ENCODE measurements at regions not wholly inside any gene's neighbourhood (a gene's known extent, or its start where the extent isn't known, plus 50 kb on each side); places are given as distances from the start of the nearest gene placed in this dataset.

GRCh38 chr20:57970116-57970515 lies 258.3 kb downstream of the ANKRD60 start:
- no peak for DNase-seq (ENCODE audit: low spot score)
- Mint-ChIP-seq H3K36me3 (ENCODE audit: low read depth) (no peaks in the 10 kb centered on the region), H3K27me3 (ENCODE audit: insufficient read depth) (peaks cover 6% of the 10 kb centered on the region), H3K27ac (no peak overlapping the region), H3K4me3 (no peak overlapping the region), H3K9me3 (no peaks in the 10 kb centered on the region), H3K4me1 (ENCODE audit: low read depth) (no peaks in the 10 kb centered on the region)
- intact Hi-C loops (cut with micrococcal nuclease), result no loop called here

- no peaks in the 10 kb centered on the region for H3K4me1 Mint-ChIP-seq (ENCODE audit: low read depth)
- no peak for DNase-seq (ENCODE audit: low spot score)
- H3K9me3 Mint-ChIP-seq, result no peaks in the 10 kb centered on the region
- intact Hi-C loops (cut with micrococcal nuclease), result no loop called here
- H3K36me3 Mint-ChIP-seq (ENCODE audit: low read depth), result no peaks in the 10 kb centered on the region
- no peak overlapping the region for H3K27ac Mint-ChIP-seq
- peaks cover 7% of the 10 kb centered on the region for H3K27me3 Mint-ChIP-seq (ENCODE audit: insufficient read depth)
- no peak overlapping the region for H3K4me3 Mint-ChIP-seq
Observed at GRCh38 chr20:57968120-57968519, 258.3 kb upstream of the PMEPA1 start.

- H3K9me3 Mint-ChIP-seq, result no peaks in the 10 kb centered on the region
- H3K27ac Mint-ChIP-seq, result no peak overlapping the region
- no peak for DNase-seq (ENCODE audit: low spot score)
- no peak overlapping the region for H3K4me3 Mint-ChIP-seq
- no peaks in the 10 kb centered on the region for H3K4me1 Mint-ChIP-seq (ENCODE audit: low read depth)
- intact Hi-C loops (cut with micrococcal nuclease), result no loop called here
- H3K36me3 Mint-ChIP-seq (ENCODE audit: low read depth), result no peaks in the 10 kb centered on the region
- H3K27me3 Mint-ChIP-seq (ENCODE audit: insufficient read depth), result peaks cover 7% of the 10 kb centered on the region
Observed at GRCh38 chr20:57967364-57967763, 257.5 kb upstream of the PMEPA1 start.

GRCh38 chr20:57966620-57967019 lies 256.8 kb upstream of the PMEPA1 start:
- Mint-ChIP-seq H3K27me3 (ENCODE audit: insufficient read depth) (peaks cover 7% of the 10 kb centered on the region), H3K36me3 (ENCODE audit: low read depth) (no peaks in the 10 kb centered on the region), H3K9me3 (no peaks in the 10 kb centered on the region), H3K4me3 (no peak overlapping the region), H3K27ac (no peak overlapping the region), H3K4me1 (ENCODE audit: low read depth) (no peaks in the 10 kb centered on the region)
- no peak for DNase-seq (ENCODE audit: low spot score)
- intact Hi-C loops (cut with micrococcal nuclease), result no loop called here

GRCh38 chr20:57965441-57965840 lies 255.6 kb upstream of the PMEPA1 start:
- intact Hi-C loops (cut with micrococcal nuclease), result no loop called here
- no peaks in the 10 kb centered on the region for H3K4me1 Mint-ChIP-seq (ENCODE audit: low read depth)
- no peaks in the 10 kb centered on the region for H3K36me3 Mint-ChIP-seq (ENCODE audit: low read depth)
- DNase-seq (ENCODE audit: low spot score), result no peak
- no peak overlapping the region for H3K27ac Mint-ChIP-seq
- no peaks in the 10 kb centered on the region for H3K9me3 Mint-ChIP-seq
- H3K27me3 Mint-ChIP-seq (ENCODE audit: insufficient read depth), result peaks cover 7% of the 10 kb centered on the region
- no peak overlapping the region for H3K4me3 Mint-ChIP-seq

GRCh38 chr20:57964011-57964862 lies 254.4 kb upstream of the PMEPA1 start:
- H3K4me1 Mint-ChIP-seq (ENCODE audit: low read depth), result no peaks in the 10 kb centered on the region
- H3K9me3 Mint-ChIP-seq, result no peaks in the 10 kb centered on the region
- intact Hi-C loops (cut with micrococcal nuclease), result no loop called here
- DNase-seq (ENCODE audit: low spot score), result no peak
- no peak overlapping the region for H3K27ac Mint-ChIP-seq
- no peaks in the 10 kb centered on the region for H3K36me3 Mint-ChIP-seq (ENCODE audit: low read depth)
- no peak overlapping the region for H3K4me3 Mint-ChIP-seq
- peaks cover 7% of the 10 kb centered on the region for H3K27me3 Mint-ChIP-seq (ENCODE audit: insufficient read depth)

GRCh38 chr20:57960803-57961575 lies 251.2 kb upstream of the PMEPA1 start:
- Mint-ChIP-seq H3K36me3 (ENCODE audit: low read depth) (no peaks in the 10 kb centered on the region), H3K4me1 (ENCODE audit: low read depth) (no peaks in the 10 kb centered on the region), H3K4me3 (no peak overlapping the region), H3K27ac (no peak overlapping the region), H3K9me3 (no peaks in the 10 kb centered on the region), H3K27me3 (ENCODE audit: insufficient read depth) (peaks cover 5% of the 10 kb centered on the region)
- intact Hi-C loops (cut with micrococcal nuclease), result no loop called here
- DNase-seq (ENCODE audit: low spot score), result no peak

GRCh38 chr20:57959589-57959988 lies 249.8 kb upstream of the PMEPA1 start:
- H3K9me3 Mint-ChIP-seq, result no peaks in the 10 kb centered on the region
- H3K27me3 Mint-ChIP-seq (ENCODE audit: insufficient read depth), result peaks cover 2% of the 10 kb centered on the region
- no peaks in the 10 kb centered on the region for H3K4me1 Mint-ChIP-seq (ENCODE audit: low read depth)
- DNase-seq (ENCODE audit: low spot score), result no peak
- no peaks in the 10 kb centered on the region for H3K36me3 Mint-ChIP-seq (ENCODE audit: low read depth)
- no peak overlapping the region for H3K4me3 Mint-ChIP-seq
- H3K27ac Mint-ChIP-seq, result no peak overlapping the region
- intact Hi-C loops (cut with micrococcal nuclease), result no loop called here

GRCh38 chr20:57959018-57959417 lies 249.2 kb upstream of the PMEPA1 start:
- H3K27ac Mint-ChIP-seq, result no peak overlapping the region
- H3K4me1 Mint-ChIP-seq (ENCODE audit: low read depth), result no peaks in the 10 kb centered on the region
- H3K9me3 Mint-ChIP-seq, result no peaks in the 10 kb centered on the region
- H3K4me3 Mint-ChIP-seq, result no peak overlapping the region
- no peak for DNase-seq (ENCODE audit: low spot score)
- H3K36me3 Mint-ChIP-seq (ENCODE audit: low read depth), result no peaks in the 10 kb centered on the region
- intact Hi-C loops (cut with micrococcal nuclease), result no loop called here
- no peaks in the 10 kb centered on the region for H3K27me3 Mint-ChIP-seq (ENCODE audit: insufficient read depth)

- no peaks in the 10 kb centered on the region for H3K9me3 Mint-ChIP-seq
Observed at GRCh38 chr20:57958050-57958420, 248.2 kb upstream of the PMEPA1 start.

GRCh38 chr20:57957411-57958049 lies 247.7 kb upstream of the PMEPA1 start:
- H3K9me3 Mint-ChIP-seq, result no peaks in the 10 kb centered on the region
- no peak overlapping the region for H3K4me3 Mint-ChIP-seq
- DNase-seq (ENCODE audit: low spot score), result no peak
- intact Hi-C loops (cut with micrococcal nuclease), result no loop called here
- no peaks in the 10 kb centered on the region for H3K4me1 Mint-ChIP-seq (ENCODE audit: low read depth)
- no peak overlapping the region for H3K27ac Mint-ChIP-seq
- H3K27me3 Mint-ChIP-seq (ENCODE audit: insufficient read depth), result no peaks in the 10 kb centered on the region
- no peaks in the 10 kb centered on the region for H3K36me3 Mint-ChIP-seq (ENCODE audit: low read depth)

More at GRCh38 chr20:57958050-57958420, 248.2 kb upstream of the PMEPA1 start:
- no peak for DNase-seq (ENCODE audit: low spot score)
- no peaks in the 10 kb centered on the region for H3K4me1 Mint-ChIP-seq (ENCODE audit: low read depth)
- intact Hi-C loops (cut with micrococcal nuclease), result no loop called here
- H3K27me3 Mint-ChIP-seq (ENCODE audit: insufficient read depth), result no peaks in the 10 kb centered on the region
- H3K36me3 Mint-ChIP-seq (ENCODE audit: low read depth), result no peaks in the 10 kb centered on the region
- no peak overlapping the region for H3K27ac Mint-ChIP-seq
- H3K4me3 Mint-ChIP-seq, result no peak overlapping the region

- intact Hi-C loops (cut with micrococcal nuclease), result no loop called here
- no peak for DNase-seq (ENCODE audit: low spot score)
- no peak overlapping the region for H3K4me3 Mint-ChIP-seq
- no peaks in the 10 kb centered on the region for H3K36me3 Mint-ChIP-seq (ENCODE audit: low read depth)
- peaks cover 2% of the 10 kb centered on the region for H3K27me3 Mint-ChIP-seq (ENCODE audit: insufficient read depth)
- no peak overlapping the region for H3K27ac Mint-ChIP-seq
- H3K9me3 Mint-ChIP-seq, result no peaks in the 10 kb centered on the region
- H3K4me1 Mint-ChIP-seq (ENCODE audit: low read depth), result no peaks in the 10 kb centered on the region
Observed at GRCh38 chr20:57953638-57954037, 243.8 kb upstream of the PMEPA1 start.

GRCh38 chr20:57952136-57952535 lies 242.3 kb upstream of the PMEPA1 start:
- Mint-ChIP-seq H3K36me3 (ENCODE audit: low read depth) (no peaks in the 10 kb centered on the region), H3K4me1 (ENCODE audit: low read depth) (no peaks in the 10 kb centered on the region), H3K27me3 (ENCODE audit: insufficient read depth) (peaks cover 2% of the 10 kb centered on the region), H3K27ac (no peak overlapping the region), H3K9me3 (no peaks in the 10 kb centered on the region), H3K4me3 (no peak overlapping the region)
- intact Hi-C loops (cut with micrococcal nuclease), result no loop called here
- no peak for DNase-seq (ENCODE audit: low spot score)
